Stimulated activated CD4-positive, alpha-beta T cell treated with anti-CD3 and anti-CD28 coated beads, Interleukin-1b, Interleukin-23, amount 100 ng/mL, for 24 hours (primary cell): ENCODE measurements at regions not wholly inside any gene's neighbourhood (a gene's known extent, or its start where the extent isn't known, plus 50 kb on each side); places are given as distances from the start of the nearest gene placed in this dataset.

Experiments used
- DNase-seq, 4 experiments: peaks; one replicate each; pipeline ENCODE4 v3.0.0-alpha.2; 2020; ENCODE audit warnings: low read depth in 4 of 4, low spot score in 1 of 4

DNA sequence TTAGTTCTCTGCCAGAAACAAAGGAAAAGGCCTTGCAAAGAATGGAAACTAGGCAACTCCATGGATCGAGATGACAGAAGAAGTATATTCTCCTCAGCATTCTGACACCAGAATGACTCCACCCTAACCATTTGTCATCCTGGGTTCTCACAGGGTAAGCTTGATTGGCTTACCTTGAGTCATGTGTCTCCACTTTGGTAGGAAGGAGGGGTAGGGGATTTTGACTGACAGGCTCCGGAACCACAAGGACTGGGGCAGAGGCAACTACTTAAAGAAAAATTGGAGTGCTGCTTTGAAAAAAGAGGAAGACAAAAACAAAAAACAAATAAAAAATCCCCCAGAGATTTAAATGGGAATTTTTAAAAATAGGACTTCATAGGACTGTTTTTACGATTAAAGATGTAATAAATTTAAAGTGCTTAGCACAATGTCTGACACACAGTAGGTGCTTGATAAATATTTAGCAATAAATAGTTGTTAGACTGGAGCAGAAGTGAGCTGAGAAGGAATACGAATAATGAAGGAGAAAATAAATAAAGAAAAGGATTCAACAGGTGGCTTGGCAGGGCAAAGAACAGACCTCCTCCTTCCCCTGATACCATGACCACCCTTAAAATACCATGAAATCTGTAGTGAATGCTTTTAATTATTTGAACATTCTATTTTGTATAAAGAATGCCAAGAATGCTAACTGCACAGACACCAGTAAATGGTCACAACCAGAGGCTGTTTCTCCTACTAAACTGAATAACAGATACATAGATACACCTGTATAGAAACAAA is 230.2 kb downstream of the CDCA7 start:
- no peak for DNase-seq

DNA sequence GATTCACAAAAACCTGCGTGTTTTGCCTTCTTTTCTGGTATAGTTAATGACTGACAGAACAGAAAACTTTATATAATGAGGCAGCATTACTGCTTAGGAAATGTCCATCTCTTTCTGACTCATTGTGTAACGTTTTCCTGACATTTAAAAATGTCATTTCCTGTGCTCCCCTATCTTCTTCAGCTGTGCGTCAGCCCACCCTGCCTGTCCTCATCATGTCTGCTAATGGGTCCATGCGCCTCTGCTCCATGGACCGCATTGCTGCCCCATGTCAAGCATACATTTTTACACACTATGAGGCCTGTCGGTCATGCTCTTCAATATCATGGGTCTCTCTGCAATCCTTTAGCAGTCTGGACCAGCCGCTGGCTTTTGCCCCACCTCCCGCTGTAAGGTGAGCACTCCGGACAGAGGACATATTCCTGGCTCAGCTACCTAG is 234.3 kb downstream of the CDCA7 start:
- DNase-seq, result no peak

DNA sequence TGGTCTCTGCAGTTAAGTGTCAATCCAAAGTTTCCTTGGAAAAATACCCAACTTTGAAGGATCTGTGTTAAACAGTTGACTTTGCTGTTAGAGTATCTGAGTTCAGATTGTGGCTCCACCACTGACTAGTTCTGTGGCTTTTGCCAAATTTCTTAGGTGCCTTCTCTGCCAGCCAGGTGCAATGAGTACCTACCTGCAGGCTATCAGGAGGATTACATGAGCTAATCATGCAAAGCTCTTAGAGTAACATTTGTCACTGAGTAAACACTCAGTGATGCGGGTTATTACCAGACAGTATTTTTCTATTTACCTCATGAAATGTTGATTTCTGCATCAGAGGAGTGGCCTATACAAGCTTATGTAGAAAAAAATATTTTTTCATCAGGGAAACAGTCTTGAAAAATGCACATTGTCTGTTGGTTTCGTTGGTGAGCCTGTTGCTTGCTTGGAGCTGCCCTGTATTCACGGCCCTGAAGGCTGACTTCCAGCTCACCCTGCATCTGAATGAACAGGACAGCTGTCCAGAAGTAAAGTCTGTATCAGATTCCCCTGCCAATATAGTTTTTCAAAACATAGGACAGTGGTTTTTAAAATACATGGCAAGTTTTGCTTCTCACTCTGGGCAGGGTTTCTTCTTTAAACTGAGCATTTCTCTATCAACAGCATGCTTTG is 235.1 kb downstream of the CDCA7 start:
- no peak for DNase-seq

- DNase-seq, result no peak
These were observed 235.7 kb downstream of the CDCA7 start for GRCh38 chr2:173590276-173590861.

- no peak for DNase-seq
These were observed 238.4 kb downstream of the CDCA7 start for GRCh38 chr2:173593109-173593508.

DNA sequence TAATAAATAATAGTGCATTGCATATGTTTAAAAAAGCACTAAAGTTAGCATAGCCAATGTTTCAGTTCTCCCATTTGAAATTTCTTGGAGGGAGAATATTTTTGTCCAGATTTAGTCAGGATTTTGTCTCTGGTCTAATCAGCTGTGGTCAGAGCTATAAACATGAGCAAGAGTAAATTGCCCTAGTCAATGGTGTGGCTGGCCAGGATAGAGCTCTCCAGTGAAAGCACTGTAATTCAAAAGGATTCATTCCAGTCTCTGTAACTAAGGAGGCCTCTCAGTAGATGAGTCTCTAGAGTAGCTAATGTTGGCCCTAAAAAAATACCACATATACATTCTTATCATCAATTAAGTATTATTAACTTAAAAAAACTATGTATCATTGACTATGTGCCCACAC is 241.6 kb downstream of the CDCA7 start:
- no peak for DNase-seq

GRCh38 chr2:173598525-173598924 is 243.9 kb downstream of the CDCA7 start:
- DNase-seq, result no peak

DNA sequence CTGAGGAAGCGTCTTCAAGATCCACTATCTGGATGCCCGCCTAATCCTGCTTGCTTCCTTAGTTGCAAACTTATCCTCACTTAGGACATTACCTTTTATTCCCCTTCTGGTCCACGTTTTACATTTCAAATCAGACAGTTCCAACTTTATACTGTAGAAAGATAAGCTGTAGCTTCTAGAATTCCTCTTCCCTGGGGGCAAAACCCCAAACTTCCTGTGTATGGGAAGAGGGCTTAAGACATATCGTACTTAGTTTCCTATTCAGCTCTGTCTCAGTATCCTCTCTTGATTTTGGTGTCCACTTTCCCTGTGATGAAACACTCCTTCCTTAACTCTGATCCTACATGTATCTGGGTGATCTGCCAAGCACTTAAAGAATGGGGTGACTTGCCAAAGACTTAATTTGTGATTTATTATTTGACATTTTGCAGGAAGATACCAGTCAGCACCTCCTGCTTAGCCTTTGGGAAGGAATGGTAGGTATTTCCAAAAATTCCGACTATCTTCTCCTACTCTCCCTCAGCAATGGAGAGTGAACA is 245.2 kb downstream of the CDCA7 start:
- DNase-seq, result no peak

DNA sequence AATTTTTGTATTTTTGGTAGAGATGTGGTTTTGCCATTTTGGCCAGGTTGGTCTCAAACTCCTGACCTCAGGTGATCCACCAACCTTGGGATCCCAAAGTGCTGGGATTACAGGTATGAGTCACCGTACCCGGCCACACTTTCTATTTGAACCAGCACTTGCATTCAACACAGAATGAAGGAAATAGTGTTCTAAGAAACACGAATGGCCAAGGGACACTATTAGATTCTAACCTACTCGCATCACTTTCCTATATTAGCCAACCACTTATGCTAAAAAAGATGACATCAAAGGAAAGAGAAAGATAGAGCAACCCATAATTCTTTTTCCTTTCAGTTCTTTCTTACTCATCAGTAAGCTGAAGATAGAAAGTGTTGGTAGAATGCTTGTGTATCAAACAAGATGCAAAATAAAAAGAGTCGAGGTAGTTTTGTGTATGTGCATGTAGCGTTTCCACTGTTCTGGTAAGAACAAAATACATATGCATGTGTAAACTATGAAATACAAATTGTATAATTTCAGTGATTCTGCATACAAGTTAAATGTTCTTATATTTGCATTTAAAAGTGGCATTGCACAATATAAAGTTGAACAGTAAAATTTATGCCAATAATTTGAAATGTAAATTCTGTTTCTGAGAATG is 247.6 kb downstream of the CDCA7 start:
- no peak for DNase-seq

DNA sequence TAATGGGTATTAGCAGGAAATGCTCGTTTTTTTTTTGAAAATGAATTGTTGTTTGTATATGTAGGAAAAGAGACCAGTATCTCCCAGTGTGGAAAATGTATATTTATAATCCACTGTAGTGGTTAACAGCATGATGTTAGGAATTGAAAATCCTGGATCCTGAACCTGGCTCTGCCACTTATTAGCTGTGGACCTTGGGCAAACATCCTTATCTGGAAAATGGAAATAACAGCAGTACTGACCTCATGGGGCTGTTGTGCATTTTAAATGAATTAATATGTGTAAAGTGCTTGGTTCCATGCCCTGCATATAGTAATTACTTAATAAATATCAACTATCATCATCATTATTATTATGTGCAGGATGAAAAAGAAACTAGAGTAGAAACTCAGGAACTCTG is 251.3 kb downstream of the CDCA7 start:
- no peak for DNase-seq

GRCh38 chr2:173606619-173607248 is 252.1 kb downstream of the CDCA7 start:
- DNase-seq, result no peak

- DNase-seq, result no peak
These were observed 253.1 kb downstream of the CDCA7 start for GRCh38 chr2:173607606-173608311.

DNA sequence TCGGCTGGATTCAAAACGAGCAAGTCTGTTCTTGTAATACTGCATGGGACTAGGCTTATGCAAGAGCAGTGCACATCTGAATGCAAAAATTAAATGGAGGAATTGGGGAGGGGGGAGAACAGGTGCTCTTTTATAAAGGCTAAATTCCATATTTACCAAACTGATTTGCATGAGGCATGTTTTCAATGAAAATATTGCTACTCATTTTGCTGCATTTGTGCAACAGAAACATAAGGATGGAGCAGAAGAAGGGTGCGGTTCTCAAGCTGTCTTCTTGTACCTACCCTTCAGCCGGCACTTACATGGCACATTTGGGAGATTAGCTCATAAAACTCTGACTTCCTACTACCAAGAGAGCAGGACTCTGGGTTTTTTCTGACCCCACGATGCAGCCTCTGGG is 256.4 kb downstream of the CDCA7 start:
- DNase-seq, result no peak

DNA sequence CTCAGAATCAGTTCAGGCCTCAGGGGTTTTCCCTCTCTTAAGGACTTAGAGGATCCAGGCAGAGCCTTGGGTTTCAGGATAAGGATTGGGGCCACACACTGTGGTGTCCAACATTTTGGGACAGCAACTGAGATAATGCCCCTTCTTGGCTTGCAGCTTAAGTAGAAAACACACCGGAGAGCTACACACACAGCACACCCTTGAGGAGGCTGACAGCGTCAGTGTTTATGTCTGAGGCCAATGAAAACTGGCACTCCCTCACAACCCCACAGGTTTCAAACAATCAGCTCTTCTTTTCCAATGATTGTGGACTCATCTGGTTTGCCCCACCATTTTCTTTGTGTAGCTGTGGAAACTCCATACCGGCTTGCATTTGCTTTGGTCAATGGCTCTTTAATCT is 257.7 kb downstream of the CDCA7 start:
- no peak for DNase-seq

GRCh38 chr2:173613386-173613785 is 258.7 kb downstream of the CDCA7 start:
- DNase-seq, result no peak

GRCh38 chr2:173614265-173614930 is 259.7 kb downstream of the CDCA7 start:
- DNase-seq, result no peak

- no peak for DNase-seq
These were observed 269.0 kb downstream of the CDCA7 start for GRCh38 chr2:173623438-173624319.

- no peak for DNase-seq
These were observed 270.6 kb downstream of the CDCA7 start for GRCh38 chr2:173625315-173625714.

GRCh38 chr2:173629076-173629475 is 274.4 kb downstream of the CDCA7 start:
- no peak for DNase-seq
